ENCODE measurements at regions not wholly inside any gene's neighbourhood (a gene's known extent, or its start where the extent isn't known, plus 50 kb on each side); places are given as distances from the start of the nearest gene placed in this dataset.

- Histone ChIP-seq H3K9ac (ENCODE audit: low read length) (no peak overlapping the region), H3K4me2 (ENCODE audit: low read length) (no peak overlapping the region), H3K9me3 (ENCODE audit: low read length) (no peaks in the 10 kb centered on the region), H3K27ac (ENCODE audit: low read length) (no peak overlapping the region), H2AFZ (ENCODE audit: low read length) (no peak overlapping the region), H3K4me1 (ENCODE audit: insufficient read depth, low read length) (no peaks in the 10 kb centered on the region), H3K27me3 (ENCODE audit: low read length) (no peaks in the 10 kb centered on the region), H3F3A (ENCODE audit: low read length, unreplicated experiment) (no peaks in the 10 kb centered on the region), H3K9me2 (replicated peaks; ENCODE audit: low read length) (no peaks in the 10 kb centered on the region), H3K36me3 (ENCODE audit: low read depth, low read length) (no peaks in the 10 kb centered on the region), H4K20me1 (ENCODE audit: low read length) (no peaks in the 10 kb centered on the region), H3K4me3 (ENCODE audit: low read length) (no peak overlapping the region), H3K79me2 (ENCODE audit: low read length) (no peaks in the 10 kb centered on the region)
- ChIA-PET POLR2A (ENCODE audit: unreplicated experiment) (no interaction called here), CTCF (no interaction called here)
- DNase-seq (no peak), ATAC-seq (no peak)
- no TSS peak for BruUV-seq (replicated peaks)
- intact Hi-C loops (cut with micrococcal nuclease) = no loop called here
- no peak for TF ChIP-seq EZH2phosphoT487 (IDR thresholded peaks at IDR 0.05; ENCODE audit: borderline replicate concordance, low read length)
- no peak for TF ChIP-seq EZH2 (IDR thresholded peaks at IDR 0.05; ENCODE audit: low read length, unreplicated experiment)
- TF ChIP-seq, protein P1, sequence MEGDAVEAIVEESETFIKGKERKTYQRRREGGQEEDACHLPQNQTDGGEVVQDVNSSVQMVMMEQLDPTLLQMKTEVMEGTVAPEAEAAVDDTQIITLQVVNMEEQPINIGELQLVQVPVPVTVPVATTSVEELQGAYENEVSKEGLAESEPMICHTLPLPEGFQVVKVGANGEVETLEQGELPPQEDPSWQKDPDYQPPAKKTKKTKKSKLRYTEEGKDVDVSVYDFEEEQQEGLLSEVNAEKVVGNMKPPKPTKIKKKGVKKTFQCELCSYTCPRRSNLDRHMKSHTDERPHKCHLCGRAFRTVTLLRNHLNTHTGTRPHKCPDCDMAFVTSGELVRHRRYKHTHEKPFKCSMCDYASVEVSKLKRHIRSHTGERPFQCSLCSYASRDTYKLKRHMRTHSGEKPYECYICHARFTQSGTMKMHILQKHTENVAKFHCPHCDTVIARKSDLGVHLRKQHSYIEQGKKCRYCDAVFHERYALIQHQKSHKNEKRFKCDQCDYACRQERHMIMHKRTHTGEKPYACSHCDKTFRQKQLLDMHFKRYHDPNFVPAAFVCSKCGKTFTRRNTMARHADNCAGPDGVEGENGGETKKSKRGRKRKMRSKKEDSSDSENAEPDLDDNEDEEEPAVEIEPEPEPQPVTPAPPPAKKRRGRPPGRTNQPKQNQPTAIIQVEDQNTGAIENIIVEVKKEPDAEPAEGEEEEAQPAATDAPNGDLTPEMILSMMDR (conservative IDR thresholded peaks at IDR 0.05; ENCODE audit: low read depth, low read length) = no peak
Measured at GRCh38 chr22:49269371-49269770, 558.3 kb downstream of the BRD1 start.

- Histone ChIP-seq H2AFZ (ENCODE audit: low read length) (no peak overlapping the region), H4K20me1 (ENCODE audit: low read length) (no peaks in the 10 kb centered on the region), H3K9ac (ENCODE audit: low read length) (no peak overlapping the region), H3K27me3 (ENCODE audit: low read length) (no peaks in the 10 kb centered on the region), H3K4me3 (ENCODE audit: low read length) (no peak overlapping the region), H3K9me2 (replicated peaks; ENCODE audit: low read length) (no peaks in the 10 kb centered on the region), H3K79me2 (ENCODE audit: low read length) (no peaks in the 10 kb centered on the region), H3F3A (ENCODE audit: low read length, unreplicated experiment) (no peaks in the 10 kb centered on the region), H3K36me3 (ENCODE audit: low read depth, low read length) (no peaks in the 10 kb centered on the region), H3K4me2 (ENCODE audit: low read length) (no peak overlapping the region), H3K27ac (ENCODE audit: low read length) (no peak overlapping the region), H3K9me3 (ENCODE audit: low read length) (no peaks in the 10 kb centered on the region), H3K4me1 (ENCODE audit: insufficient read depth, low read length) (no peaks in the 10 kb centered on the region)
- TF ChIP-seq EZH2phosphoT487 (IDR thresholded peaks at IDR 0.05; ENCODE audit: borderline replicate concordance, low read length) = no peak
- TF ChIP-seq, protein P1 (conservative IDR thresholded peaks at IDR 0.05; ENCODE audit: low read depth, low read length) = no peak
- no peak for TF ChIP-seq EZH2 (IDR thresholded peaks at IDR 0.05; ENCODE audit: low read length, unreplicated experiment)
- ChIA-PET CTCF (no interaction called here), POLR2A (ENCODE audit: unreplicated experiment) (no interaction called here)
- no peak for ATAC-seq
- intact Hi-C loops (cut with micrococcal nuclease) = no loop called here
- no peak for DNase-seq
- BruUV-seq (replicated peaks) = no TSS peak
Measured at GRCh38 chr22:49268924-49269323, 558.7 kb downstream of the BRD1 start.

DNA sequence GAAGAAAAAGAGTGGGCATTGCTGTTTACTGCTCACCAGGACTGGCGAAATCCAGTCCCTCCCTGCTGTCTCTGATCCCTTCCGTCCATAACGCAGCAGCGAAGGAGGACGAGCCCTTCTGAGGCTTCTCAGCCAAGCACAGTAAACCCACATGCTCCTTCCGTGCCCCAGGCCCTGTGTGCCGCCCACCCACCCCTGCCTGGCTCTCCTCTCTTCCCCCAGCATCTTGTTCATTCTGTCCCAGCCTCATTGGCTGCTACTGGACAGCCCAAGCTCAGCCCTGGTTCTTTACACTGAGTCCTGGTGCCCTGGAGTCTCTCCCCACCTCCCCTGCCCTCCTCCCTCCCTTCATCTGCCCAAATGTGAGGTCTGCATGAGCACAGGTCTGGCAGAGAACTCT is 559.7 kb downstream of the BRD1 start:
- H3F3A ChIP-seq (ENCODE audit: low read length, unreplicated experiment) = no peaks in the 10 kb centered on the region
- no peaks in the 10 kb centered on the region for H3K9me2 ChIP-seq (replicated peaks; ENCODE audit: low read length)
- no peaks in the 10 kb centered on the region for H3K9me3 ChIP-seq (ENCODE audit: low read length)
- BruUV-seq (replicated peaks) = no TSS peak
- no peak overlapping the region for H3K4me2 ChIP-seq (ENCODE audit: low read length)
- TF ChIP-seq EZH2phosphoT487 (IDR thresholded peaks at IDR 0.05; ENCODE audit: borderline replicate concordance, low read length) (no peak), EZH2 (IDR thresholded peaks at IDR 0.05; ENCODE audit: low read length, unreplicated experiment) (no peak)
- TF ChIP-seq, protein P1 (conservative IDR thresholded peaks at IDR 0.05; ENCODE audit: low read depth, low read length) = no peak
- no peak overlapping the region for H3K4me3 ChIP-seq (ENCODE audit: low read length)
- POLR2A ChIA-PET (ENCODE audit: unreplicated experiment) = no interaction called here
- no peak overlapping the region for H3K9ac ChIP-seq (ENCODE audit: low read length)
- no peak overlapping the region for H3K27ac ChIP-seq (ENCODE audit: low read length)
- H3K36me3 ChIP-seq (ENCODE audit: low read depth, low read length) = no peaks in the 10 kb centered on the region
- no peaks in the 10 kb centered on the region for H3K27me3 ChIP-seq (ENCODE audit: low read length)
- ATAC-seq (no peak), DNase-seq (no peak)
- CTCF ChIA-PET = no interaction called here
- no peaks in the 10 kb centered on the region for H3K79me2 ChIP-seq (ENCODE audit: low read length)
- no peaks in the 10 kb centered on the region for H3K4me1 ChIP-seq (ENCODE audit: insufficient read depth, low read length)
- H4K20me1 ChIP-seq (ENCODE audit: low read length) = no peaks in the 10 kb centered on the region
- intact Hi-C loops (cut with micrococcal nuclease) = no loop called here
- H2AFZ ChIP-seq (ENCODE audit: low read length) = no peak overlapping the region

All from PC-3 (cell line).